ENCODE measurements at regions not wholly inside any gene's neighbourhood (a gene's known extent, or its start where the extent isn't known, plus 50 kb on each side); places are given as distances from the start of the nearest gene placed in this dataset.

DNA sequence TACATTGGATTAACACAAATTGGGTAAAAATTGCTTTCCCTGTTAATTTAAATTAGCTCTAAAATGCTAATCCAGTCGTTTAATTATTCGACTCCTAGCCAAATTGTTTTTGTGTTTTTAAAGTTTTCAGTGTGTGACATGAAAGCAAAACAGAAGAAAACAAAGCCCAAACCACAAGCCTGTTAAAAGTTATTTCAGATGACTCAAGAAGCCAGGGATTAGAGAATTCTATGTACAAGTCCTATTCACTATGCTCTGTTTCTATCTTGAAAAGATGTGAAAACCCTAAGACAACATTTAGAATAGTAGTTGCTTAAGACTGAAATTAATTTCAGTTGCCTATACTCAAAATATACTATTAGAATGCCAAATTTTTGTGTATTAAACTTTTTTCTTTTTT is 294.8 kb upstream of the ADAMTS5 start:
- TF ChIP-seq EZH2phosphoT487 (IDR thresholded peaks at IDR 0.05; ENCODE audit: insufficient read depth, low read depth) = no peak
- no peak for TF ChIP-seq EZH2 (IDR thresholded peaks at IDR 0.05; ENCODE audit: insufficient read depth, poor library complexity, severe bottlenecking)

Measured in GM23248 (cell line).